ENCODE measurements at regions not wholly inside any gene's neighbourhood (a gene's known extent, or its start where the extent isn't known, plus 50 kb on each side); places are given as distances from the start of the nearest gene placed in this dataset.

- ATAC-seq (ENCODE audit: low read depth) (no peak), DNase-seq (no peak)
- no peak overlapping the region for H3K27ac Mint-ChIP-seq
- WGBS (ENCODE audit: insufficient coverage), result 80% methylated on average over 1 of the region's 1 CpG
- H3K9me3 ChIP-seq (ENCODE audit: control extremely low read depth in 1 of 3, control insufficient read depth in 2 of 3, insufficient read depth in 1 of 3, low read length in 2 of 3), result no peaks in the 10 kb centered on the region
- H3K9ac ChIP-seq (ENCODE audit: low read length), result no peak overlapping the region
- H3K4me1 ChIP-seq (ENCODE audit: control insufficient read depth in 2 of 2, insufficient read depth in 2 of 2, low read length in 2 of 2), result no peaks in the 10 kb centered on the region
- no peaks in the 10 kb centered on the region for H3K4me1 Mint-ChIP-seq
- no peaks in the 10 kb centered on the region for H3K79me2 ChIP-seq (ENCODE audit: control insufficient read depth, insufficient read depth, low read length)
- no peak overlapping the region for H3K4me3 Mint-ChIP-seq
- intact Hi-C loops (cut with micrococcal nuclease), result no loop called here
- ChIA-PET CTCF (no interaction called here), POLR2A (no interaction called here)
- no peaks in the 10 kb centered on the region for H3K9me3 Mint-ChIP-seq (ENCODE audit: insufficient read depth)
- TF ChIP-seq, protein P1, sequence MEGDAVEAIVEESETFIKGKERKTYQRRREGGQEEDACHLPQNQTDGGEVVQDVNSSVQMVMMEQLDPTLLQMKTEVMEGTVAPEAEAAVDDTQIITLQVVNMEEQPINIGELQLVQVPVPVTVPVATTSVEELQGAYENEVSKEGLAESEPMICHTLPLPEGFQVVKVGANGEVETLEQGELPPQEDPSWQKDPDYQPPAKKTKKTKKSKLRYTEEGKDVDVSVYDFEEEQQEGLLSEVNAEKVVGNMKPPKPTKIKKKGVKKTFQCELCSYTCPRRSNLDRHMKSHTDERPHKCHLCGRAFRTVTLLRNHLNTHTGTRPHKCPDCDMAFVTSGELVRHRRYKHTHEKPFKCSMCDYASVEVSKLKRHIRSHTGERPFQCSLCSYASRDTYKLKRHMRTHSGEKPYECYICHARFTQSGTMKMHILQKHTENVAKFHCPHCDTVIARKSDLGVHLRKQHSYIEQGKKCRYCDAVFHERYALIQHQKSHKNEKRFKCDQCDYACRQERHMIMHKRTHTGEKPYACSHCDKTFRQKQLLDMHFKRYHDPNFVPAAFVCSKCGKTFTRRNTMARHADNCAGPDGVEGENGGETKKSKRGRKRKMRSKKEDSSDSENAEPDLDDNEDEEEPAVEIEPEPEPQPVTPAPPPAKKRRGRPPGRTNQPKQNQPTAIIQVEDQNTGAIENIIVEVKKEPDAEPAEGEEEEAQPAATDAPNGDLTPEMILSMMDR (IDR thresholded peaks at IDR 0.05), result no peak
- no peak for TF ChIP-seq EZH2 (IDR thresholded peaks at IDR 0.05; ENCODE audit: borderline replicate concordance, insufficient read depth, low read depth, low read length, poor library complexity, severe bottlenecking)
- no peak overlapping the region for H3K4me2 ChIP-seq (replicated peaks; ENCODE audit: low read depth, low read length, poor library complexity, severe bottlenecking)
- peaks cover 3% of the 10 kb centered on the region for H3K27me3 Mint-ChIP-seq
- no peaks in the 10 kb centered on the region for H4K20me1 ChIP-seq (ENCODE audit: control insufficient read depth, insufficient read depth, low read length, poor library complexity, severe bottlenecking)
- H3K27me3 ChIP-seq (replicated peaks in 1 of 4; ENCODE audit: control extremely low read depth in 1 of 4, control insufficient read depth in 3 of 4, insufficient read depth in 4 of 4, low read length in 3 of 4), result no peaks in the 10 kb centered on the region
- no peak overlapping the region for H3K27ac ChIP-seq (ENCODE audit: low read length in 2 of 2)
- H2AFZ ChIP-seq (ENCODE audit: insufficient read depth, low read depth, low read length, poor library complexity, severe bottlenecking), result no peak overlapping the region
- H3K4me3 ChIP-seq (ENCODE audit: control extremely low read depth in 1 of 5, extremely low read depth in 1 of 5, insufficient read depth in 1 of 5, low read depth in 2 of 5, low read length in 4 of 5), result no peak overlapping the region
- H3K36me3 ChIP-seq (replicated peaks in 1 of 2; ENCODE audit: control extremely low read depth in 1 of 2, control insufficient read depth in 1 of 2, extremely low read depth in 1 of 2, insufficient read depth in 2 of 2, low read length in 1 of 2), result no peaks in the 10 kb centered on the region
Observed at GRCh38 chr5:98643569-98643968, 129.9 kb upstream of the RGMB start.

DNA sequence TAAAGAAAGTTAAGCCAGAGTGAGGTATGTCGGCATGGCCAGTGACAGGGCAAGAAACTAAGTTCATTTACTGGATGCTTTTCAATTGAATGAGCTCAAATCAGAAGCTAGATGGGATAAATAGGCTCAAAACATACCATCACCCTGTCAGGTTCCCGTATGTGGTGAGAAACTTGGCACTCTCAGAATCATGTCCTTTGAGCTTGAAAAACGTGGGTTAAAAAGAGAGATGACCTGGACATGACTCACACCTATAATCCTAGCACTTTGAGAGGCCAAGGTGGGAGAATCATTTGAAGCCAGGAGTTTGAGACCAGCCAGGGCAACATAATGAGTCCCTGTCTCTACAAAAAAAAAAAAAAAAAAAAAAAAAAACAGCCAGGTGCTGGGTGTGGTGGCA, 121.7 kb upstream of the RGMB start:
- no peaks in the 10 kb centered on the region for H3K4me1 Mint-ChIP-seq
- no peak overlapping the region for H3K4me3 Mint-ChIP-seq
- ATAC-seq (ENCODE audit: low read depth), result no peak
- Histone ChIP-seq H3K36me3 (replicated peaks in 1 of 2; ENCODE audit: control extremely low read depth in 1 of 2, control insufficient read depth in 1 of 2, extremely low read depth in 1 of 2, insufficient read depth in 2 of 2, low read length in 1 of 2) (no peaks in the 10 kb centered on the region), H2AFZ (ENCODE audit: insufficient read depth, low read depth, low read length, poor library complexity, severe bottlenecking) (no peak overlapping the region), H3K4me2 (replicated peaks; ENCODE audit: low read depth, low read length, poor library complexity, severe bottlenecking) (no peak overlapping the region), H3K4me1 (ENCODE audit: control insufficient read depth in 2 of 2, insufficient read depth in 2 of 2, low read length in 2 of 2) (no peaks in the 10 kb centered on the region), H3K27me3 (replicated peaks in 1 of 4; ENCODE audit: control extremely low read depth in 1 of 4, control insufficient read depth in 3 of 4, insufficient read depth in 4 of 4, low read length in 3 of 4) (no peaks in the 10 kb centered on the region), H3K27ac (ENCODE audit: low read length in 2 of 2) (no peak overlapping the region), H3K9ac (ENCODE audit: low read length) (no peak overlapping the region), H3K4me3 (ENCODE audit: control extremely low read depth in 1 of 5, extremely low read depth in 1 of 5, insufficient read depth in 1 of 5, low read depth in 2 of 5, low read length in 4 of 5) (no peak overlapping the region), H4K20me1 (ENCODE audit: control insufficient read depth, insufficient read depth, low read length, poor library complexity, severe bottlenecking) (no peaks in the 10 kb centered on the region), H3K9me3 (ENCODE audit: control extremely low read depth in 1 of 3, control insufficient read depth in 2 of 3, insufficient read depth in 1 of 3, low read length in 2 of 3) (no peaks in the 10 kb centered on the region), H3K79me2 (ENCODE audit: control insufficient read depth, insufficient read depth, low read length) (no peaks in the 10 kb centered on the region)
- H3K27me3 Mint-ChIP-seq, result peaks cover 3% of the 10 kb centered on the region
- CTCF ChIA-PET, result no interaction called here
- 100% methylated on average over 1 of the region's 3 CpGs for WGBS (ENCODE audit: insufficient coverage)
- H3K9me3 Mint-ChIP-seq (ENCODE audit: insufficient read depth), result no peaks in the 10 kb centered on the region
- no peak for DNase-seq
- intact Hi-C loops (cut with micrococcal nuclease), result no loop called here
- TF ChIP-seq EZH2 (IDR thresholded peaks at IDR 0.05; ENCODE audit: borderline replicate concordance, insufficient read depth, low read depth, low read length, poor library complexity, severe bottlenecking), result no peak
- TF ChIP-seq, protein P1 (IDR thresholded peaks at IDR 0.05), result no peak
- H3K27ac Mint-ChIP-seq, result no peak overlapping the region
- POLR2A ChIA-PET, result no interaction called here
